NOMO-1 (cell line): ENCODE measurements at regions not wholly inside any gene's neighbourhood (a gene's known extent, or its start where the extent isn't known, plus 50 kb on each side); places are given as distances from the start of the nearest gene placed in this dataset.

ENCODE experiments used
- DNase-seq, 2 experiments: peaks; one replicate each; lab custom pipeline; 2025; ENCODE audit not compliant: unreplicated experiment in 2 of 2; lab: John Stamatoyannopoulos, UW

- DNase-seq: no peak
Observed at GRCh38 chr12:105970885-105971284, 167.9 kb downstream of the NUAK1 start.

- no peak for DNase-seq
Observed at GRCh38 chr12:105974738-105975137, 164.0 kb downstream of the NUAK1 start.

GRCh38 chr12:105975351-105975750 is 163.4 kb downstream of the NUAK1 start:
- DNase-seq: no peak

- DNase-seq: no peak
Observed at GRCh38 chr12:105977236-105977635, 161.5 kb downstream of the NUAK1 start.

- DNase-seq: no peak
Observed at GRCh38 chr12:105977652-105978051, 161.1 kb downstream of the NUAK1 start.

GRCh38 chr12:105978276-105978675 is 160.5 kb downstream of the NUAK1 start:
- DNase-seq: no peak

- no peak for DNase-seq
Observed at GRCh38 chr12:105978686-105979085, 160.1 kb downstream of the NUAK1 start.

GRCh38 chr12:105980085-105980484 is 158.7 kb downstream of the NUAK1 start:
- no peak for DNase-seq

- DNase-seq: no peak
Observed at GRCh38 chr12:105980533-105980932, 158.2 kb downstream of the NUAK1 start.

GRCh38 chr12:105982022-105982421 is 156.7 kb downstream of the NUAK1 start:
- DNase-seq: no peak

GRCh38 chr12:105983622-105984320 is 155.0 kb downstream of the NUAK1 start:
- DNase-seq: no peak

GRCh38 chr12:105985383-105985782 is 153.4 kb downstream of the NUAK1 start:
- no peak for DNase-seq

GRCh38 chr12:105986779-105987684 is 151.7 kb downstream of the NUAK1 start:
- no peak for DNase-seq

GRCh38 chr12:105987685-105988035 is 151.1 kb downstream of the NUAK1 start:
- DNase-seq: no peak

- no peak for DNase-seq
Observed at GRCh38 chr12:105992849-105993740, 145.7 kb downstream of the NUAK1 start.

- DNase-seq: no peak
Observed at GRCh38 chr12:105993766-105994555, 144.8 kb downstream of the NUAK1 start.

GRCh38 chr12:105995961-105996431 is 142.8 kb downstream of the NUAK1 start:
- DNase-seq: no peak

GRCh38 chr12:105998561-105998960 is 140.2 kb downstream of the NUAK1 start:
- DNase-seq: no peak

- no peak for DNase-seq
Observed at GRCh38 chr12:106000382-106001104, 138.2 kb downstream of the NUAK1 start.
